Gastrocnemius medialis (tissue), 4 donors: ENCODE measurements at regions not wholly inside any gene's neighbourhood (a gene's known extent, or its start where the extent isn't known, plus 50 kb on each side); places are given as distances from the start of the nearest gene placed in this dataset.

ENCODE experiments used
- ATAC-seq, 2 donors: fragments of 150-250 bp; one replicate each; pipeline ENCODE4 v1.9.1; 2016
- DNase-seq, 2 donors: peaks; one replicate each; pipeline ENCODE4 v3.0.0-alpha.2; 2019
- H3K27ac ChIP-seq, 4 donors: fragments of 200-600 bp; sonication (generic); 1 replicate in 1 of 4; 2 replicates in 3 of 4; pipeline ENCODE4 v1.5.1; 2016 to 2018; ENCODE audit warnings: mild to moderate bottlenecking in 2 of 4, moderate library complexity in 1 of 4
- H3K27me3 ChIP-seq, 3 donors: fragments of 200-600 bp; sonication (generic) in 2 of 3; 1 replicate in 1 of 3; 2 replicates in 2 of 3; pipeline versions ENCODE4 v1.5.1 to v1.6.0; 2016 to 2019; ENCODE audit warnings: mild to moderate bottlenecking in 1 of 3, moderate library complexity in 1 of 3
- H3K36me3 ChIP-seq, 2 donors: fragments of 200-600 bp; sonication (generic) in 1 of 2; one replicate each; pipeline ENCODE4 v1.5.1; 2017 to 2018
- H3K4me1 ChIP-seq, 2 donors: fragments of 200-600 bp; sonication (generic) in 1 of 2; one replicate each; pipeline ENCODE4 v1.5.1; 2016 to 2017; ENCODE audit warnings: mild to moderate bottlenecking in 2 of 2
- H3K4me3 ChIP-seq, 4 donors: fragments of 200-600 bp; sonication (generic) in 3 of 4; 1 replicate in 1 of 4; 2 replicates in 3 of 4; pipeline ENCODE4 v1.5.1; 2016 to 2019; ENCODE audit warnings: mild to moderate bottlenecking in 2 of 4
- H3K9me3 ChIP-seq, 3 donors: fragments of 200-600 bp; sonication (generic) in 2 of 3; 1 replicate in 1 of 3; 2 replicates in 2 of 3; pipeline ENCODE4 v1.5.1; 2016 to 2019
- POLR2A ChIP-seq, 2 donors: fragments of 450-650 bp; IDR thresholded peaks; one replicate each; pipeline ENCODE4 v1.6.1; 2017; ENCODE audit warnings: antibody characterized with exemption in 2 of 2, mild to moderate bottlenecking in 2 of 2, moderate library complexity in 2 of 2
- in situ Hi-C, 4 donors: fragments of 200-750 bp; cut with MboI; loops; one replicate each; pipeline versions ENCODE4 v1.15.0 to v1.8.0; 2017; ENCODE audit warnings: low sequenced_read_pairs in 4 of 4
- intact Hi-C: fragments of 100-400 bp; cut with DNase I; formaldehyde crosslinking; loops from one replicate; pipeline ENCODE4 v1.15.1; 2023; ENCODE audit warnings: low total_unique reads
- TF ChIP-seq, protein P1 (sequence below), 5 experiments: fragments of 450-650 bp in 3 of 5; fragments of 200-600 bp in 2 of 5; sonication (generic) in 2 of 5; IDR thresholded peaks in 4 of 5; conservative IDR thresholded peaks in 1 of 5; 1 replicate in 4 of 5; 2 replicates in 1 of 5; pipeline ENCODE4 v1.5.1; 2016 to 2019; ENCODE audit warnings: antibody characterized with exemption in 5 of 5, mild to moderate bottlenecking in 3 of 5, moderate library complexity in 3 of 5

DNA sequence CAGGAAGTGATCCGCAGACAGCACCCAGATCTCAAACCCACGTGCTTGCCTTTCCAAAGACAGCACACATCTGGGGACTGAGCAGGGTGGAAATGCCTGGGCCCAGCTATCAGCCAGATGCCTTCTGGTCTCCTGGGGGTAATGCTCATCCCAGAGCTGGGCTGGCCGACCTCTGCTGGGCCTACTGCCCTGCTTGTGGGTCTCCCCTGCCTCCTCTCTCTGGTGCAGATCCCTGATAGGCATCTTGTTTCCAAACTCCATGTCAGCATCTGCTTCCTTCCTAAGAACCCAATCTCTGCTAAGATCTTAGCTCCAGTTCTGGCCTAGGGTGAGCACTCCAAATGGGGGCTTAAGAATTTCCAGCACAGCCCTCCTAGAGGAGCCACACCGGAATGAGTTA lies 1043.0 kb downstream of the VRK1 start:
- DNase-seq, result no peak
- TF ChIP-seq, protein P1, sequence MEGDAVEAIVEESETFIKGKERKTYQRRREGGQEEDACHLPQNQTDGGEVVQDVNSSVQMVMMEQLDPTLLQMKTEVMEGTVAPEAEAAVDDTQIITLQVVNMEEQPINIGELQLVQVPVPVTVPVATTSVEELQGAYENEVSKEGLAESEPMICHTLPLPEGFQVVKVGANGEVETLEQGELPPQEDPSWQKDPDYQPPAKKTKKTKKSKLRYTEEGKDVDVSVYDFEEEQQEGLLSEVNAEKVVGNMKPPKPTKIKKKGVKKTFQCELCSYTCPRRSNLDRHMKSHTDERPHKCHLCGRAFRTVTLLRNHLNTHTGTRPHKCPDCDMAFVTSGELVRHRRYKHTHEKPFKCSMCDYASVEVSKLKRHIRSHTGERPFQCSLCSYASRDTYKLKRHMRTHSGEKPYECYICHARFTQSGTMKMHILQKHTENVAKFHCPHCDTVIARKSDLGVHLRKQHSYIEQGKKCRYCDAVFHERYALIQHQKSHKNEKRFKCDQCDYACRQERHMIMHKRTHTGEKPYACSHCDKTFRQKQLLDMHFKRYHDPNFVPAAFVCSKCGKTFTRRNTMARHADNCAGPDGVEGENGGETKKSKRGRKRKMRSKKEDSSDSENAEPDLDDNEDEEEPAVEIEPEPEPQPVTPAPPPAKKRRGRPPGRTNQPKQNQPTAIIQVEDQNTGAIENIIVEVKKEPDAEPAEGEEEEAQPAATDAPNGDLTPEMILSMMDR (IDR thresholded peaks at IDR 0.05 in 4 of 5, conservative IDR thresholded peaks at IDR 0.05 in 1 of 5), result no peak
- TF ChIP-seq POLR2A (IDR thresholded peaks at IDR 0.05), result no peak
- Histone ChIP-seq H3K27me3 (no peaks in the 10 kb centered on the region), H3K27ac (no peak overlapping the region), H3K9me3 (no peaks in the 10 kb centered on the region), H3K4me3 (no peak overlapping the region), H3K4me1 (no peaks in the 10 kb centered on the region), H3K36me3 (no peaks in the 10 kb centered on the region)
- in situ Hi-C loops, result no loop called here
- ATAC-seq, result no peak
- intact Hi-C loops, result no loop called here

DNA sequence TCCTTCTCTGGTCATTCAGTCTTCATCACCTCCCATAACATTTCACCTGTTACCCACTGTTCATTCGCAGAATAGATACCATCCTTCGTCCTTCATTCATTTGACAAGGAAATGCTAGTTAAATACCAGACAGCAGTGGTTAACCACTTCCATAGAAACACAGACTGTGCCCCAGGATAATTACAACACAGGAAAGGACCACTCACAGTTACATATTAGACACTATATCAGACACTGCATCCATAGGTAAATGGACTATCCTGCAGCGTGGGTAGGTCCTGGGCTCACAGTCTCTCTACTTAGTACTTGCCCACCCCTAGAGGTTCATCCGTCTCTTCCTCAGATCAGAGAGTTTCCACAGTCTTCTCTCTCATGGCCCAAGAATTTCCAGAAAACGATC lies 1044.6 kb downstream of the VRK1 start:
- intact Hi-C loops (no loop called here), in situ Hi-C loops (no loop called here)
- DNase-seq, result no peak
- no peaks in the 10 kb centered on the region for H3K9me3 ChIP-seq
- no peaks in the 10 kb centered on the region for H3K36me3 ChIP-seq
- no peak for ATAC-seq
- no peak overlapping the region for H3K4me3 ChIP-seq
- H3K27me3 ChIP-seq, result no peaks in the 10 kb centered on the region
- H3K4me1 ChIP-seq, result no peaks in the 10 kb centered on the region
- TF ChIP-seq POLR2A (IDR thresholded peaks at IDR 0.05), result no peak
- TF ChIP-seq, protein P1 (IDR thresholded peaks at IDR 0.05 in 4 of 5, conservative IDR thresholded peaks at IDR 0.05 in 1 of 5), result no peak
- H3K27ac ChIP-seq, result no peak overlapping the region

DNA sequence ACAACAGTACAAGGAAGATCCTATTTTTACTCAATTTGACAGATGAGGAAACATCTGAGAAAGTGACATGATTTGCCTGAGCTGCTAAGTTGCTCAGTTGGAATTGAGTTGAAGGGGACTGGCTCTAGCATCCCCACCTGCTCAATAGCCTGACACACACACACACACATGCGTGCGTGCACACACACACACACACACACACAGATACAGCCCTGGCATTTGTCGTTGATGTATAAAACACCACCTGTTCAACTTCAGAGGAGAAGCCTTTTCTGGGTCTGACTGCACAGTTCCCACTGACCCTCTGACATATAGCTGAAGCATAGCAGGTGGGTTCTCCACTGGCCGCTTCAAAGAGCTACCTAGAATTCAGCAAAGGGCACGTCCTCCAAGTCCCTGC lies 1045.9 kb downstream of the VRK1 start:
- no peak overlapping the region for H3K4me3 ChIP-seq
- TF ChIP-seq POLR2A (IDR thresholded peaks at IDR 0.05), result no peak
- TF ChIP-seq, protein P1 (IDR thresholded peaks at IDR 0.05 in 4 of 5, conservative IDR thresholded peaks at IDR 0.05 in 1 of 5), result no peak
- DNase-seq (no peak), ATAC-seq (no peak)
- no peaks in the 10 kb centered on the region for H3K27me3 ChIP-seq
- intact Hi-C loops (no loop called here), in situ Hi-C loops (no loop called here)
- H3K4me1 ChIP-seq, result no peaks in the 10 kb centered on the region
- H3K27ac ChIP-seq, result no peak overlapping the region
- H3K9me3 ChIP-seq, result no peaks in the 10 kb centered on the region
- H3K36me3 ChIP-seq, result no peaks in the 10 kb centered on the region

DNA sequence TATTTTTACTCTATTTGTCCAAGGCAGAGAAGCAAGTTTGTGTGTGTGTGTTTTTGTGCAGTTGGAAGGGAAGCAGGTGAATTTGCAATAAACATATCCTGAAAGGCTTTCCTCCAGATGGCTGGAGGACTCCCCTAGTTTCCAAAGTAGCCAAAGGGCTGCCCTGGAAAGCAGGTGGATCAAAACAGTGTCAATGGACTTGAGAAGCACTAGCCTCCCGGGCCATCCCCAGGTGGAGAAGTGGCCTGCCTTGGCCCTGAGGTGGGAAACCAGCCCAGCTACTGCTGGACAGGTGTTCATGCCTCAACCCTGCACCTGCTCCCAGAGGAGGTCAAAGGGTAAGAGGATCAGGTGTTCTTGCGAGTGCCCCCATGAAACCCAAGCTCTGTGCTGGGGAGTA lies 1046.9 kb downstream of the VRK1 start:
- no peak for DNase-seq

DNA sequence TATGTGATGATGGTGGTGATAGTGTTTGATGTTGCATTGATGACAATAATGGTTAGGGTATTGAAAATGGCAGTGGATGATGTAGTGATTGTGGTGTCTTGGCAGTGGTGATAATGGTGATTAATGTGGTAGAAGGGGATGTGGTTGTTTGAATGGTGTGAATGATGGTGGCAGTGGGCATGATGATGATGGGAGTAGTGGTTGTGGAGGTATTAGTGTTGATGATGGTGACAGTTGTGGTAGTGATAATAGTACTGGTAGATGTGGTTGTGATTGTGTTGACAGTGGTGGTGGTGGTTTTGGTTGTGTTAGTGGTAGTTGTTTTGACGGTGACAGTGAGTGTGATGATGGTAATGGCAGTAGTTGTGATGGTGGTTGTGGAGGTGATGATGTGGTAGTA lies 1049.0 kb downstream of the VRK1 start:
- Histone ChIP-seq H3K36me3 (no peaks in the 10 kb centered on the region), H3K4me1 (no peaks in the 10 kb centered on the region), H3K27ac (no peak overlapping the region), H3K9me3 (no peaks in the 10 kb centered on the region), H3K27me3 (no peaks in the 10 kb centered on the region), H3K4me3 (no peak overlapping the region)
- intact Hi-C loops, result no loop called here
- ATAC-seq (no peak), DNase-seq (no peak)
- in situ Hi-C loops, result no loop called here
- no peak for TF ChIP-seq POLR2A (IDR thresholded peaks at IDR 0.05)
- TF ChIP-seq, protein P1 (IDR thresholded peaks at IDR 0.05 in 4 of 5, conservative IDR thresholded peaks at IDR 0.05 in 1 of 5), result no peak

More for the DNA sequence above, 1046.9 kb downstream of the VRK1 start:
- H3K36me3 ChIP-seq, result no peaks in the 10 kb centered on the region
- H3K27ac ChIP-seq, result no peak overlapping the region
- ATAC-seq, result no peak
- H3K9me3 ChIP-seq, result no peaks in the 10 kb centered on the region
- in situ Hi-C loops, result no loop called here
- H3K4me3 ChIP-seq, result no peak overlapping the region
- no peaks in the 10 kb centered on the region for H3K27me3 ChIP-seq
- H3K4me1 ChIP-seq, result no peaks in the 10 kb centered on the region
- TF ChIP-seq, protein P1 (IDR thresholded peaks at IDR 0.05 in 4 of 5, conservative IDR thresholded peaks at IDR 0.05 in 1 of 5), result no peak
- no peak for TF ChIP-seq POLR2A (IDR thresholded peaks at IDR 0.05)
- intact Hi-C loops, result no loop called here
